DND-41 (cell line): ENCODE measurements at regions not wholly inside any gene's neighbourhood (a gene's known extent, or its start where the extent isn't known, plus 50 kb on each side); places are given as distances from the start of the nearest gene placed in this dataset.

Experiments
- EZH2 ChIP-seq: IDR thresholded peaks from 3 replicates; pipeline ENCODE4 v1.6.1; 2012; ENCODE audit warnings: borderline replicate concordance, low read depth, mild to moderate bottlenecking, moderate library complexity, low read length, inconsistent platforms; ENCODE audit not compliant: severe bottlenecking
- TF ChIP-seq, protein P1 (sequence below): IDR thresholded peaks from 2 replicates; pipeline ENCODE4 v1.5.1; 2012; ENCODE audit warnings: borderline replicate concordance, low read length, moderate library complexity, mild to moderate bottlenecking; ENCODE audit not compliant: poor library complexity, severe bottlenecking; ENCODE audit errors: extremely low read depth

DNA sequence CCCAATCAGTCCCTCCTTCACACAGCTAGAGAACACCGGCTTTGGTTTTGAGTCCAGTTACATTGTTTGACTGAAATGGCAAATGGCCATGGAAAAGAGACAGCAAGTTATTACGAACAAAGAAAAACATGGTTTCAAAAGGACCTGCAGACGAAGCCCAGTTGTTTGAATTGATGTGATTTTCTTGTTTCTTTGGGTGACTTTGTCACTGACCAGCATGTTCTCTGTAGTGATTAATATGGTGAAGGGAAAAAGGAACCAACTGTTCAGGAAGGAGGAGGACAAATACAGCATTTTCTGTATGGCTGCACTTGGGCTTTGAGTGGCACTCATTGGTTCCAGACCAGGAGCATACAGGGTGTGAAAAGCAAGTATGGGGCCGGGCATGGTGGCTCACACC, 217.4 kb upstream of the TPM1 start:
- TF ChIP-seq, protein P1, sequence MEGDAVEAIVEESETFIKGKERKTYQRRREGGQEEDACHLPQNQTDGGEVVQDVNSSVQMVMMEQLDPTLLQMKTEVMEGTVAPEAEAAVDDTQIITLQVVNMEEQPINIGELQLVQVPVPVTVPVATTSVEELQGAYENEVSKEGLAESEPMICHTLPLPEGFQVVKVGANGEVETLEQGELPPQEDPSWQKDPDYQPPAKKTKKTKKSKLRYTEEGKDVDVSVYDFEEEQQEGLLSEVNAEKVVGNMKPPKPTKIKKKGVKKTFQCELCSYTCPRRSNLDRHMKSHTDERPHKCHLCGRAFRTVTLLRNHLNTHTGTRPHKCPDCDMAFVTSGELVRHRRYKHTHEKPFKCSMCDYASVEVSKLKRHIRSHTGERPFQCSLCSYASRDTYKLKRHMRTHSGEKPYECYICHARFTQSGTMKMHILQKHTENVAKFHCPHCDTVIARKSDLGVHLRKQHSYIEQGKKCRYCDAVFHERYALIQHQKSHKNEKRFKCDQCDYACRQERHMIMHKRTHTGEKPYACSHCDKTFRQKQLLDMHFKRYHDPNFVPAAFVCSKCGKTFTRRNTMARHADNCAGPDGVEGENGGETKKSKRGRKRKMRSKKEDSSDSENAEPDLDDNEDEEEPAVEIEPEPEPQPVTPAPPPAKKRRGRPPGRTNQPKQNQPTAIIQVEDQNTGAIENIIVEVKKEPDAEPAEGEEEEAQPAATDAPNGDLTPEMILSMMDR, result no peak
- no peak for TF ChIP-seq EZH2
